GM19328 (cell line): ENCODE measurements at regions not wholly inside any gene's neighbourhood (a gene's known extent, or its start where the extent isn't known, plus 50 kb on each side); places are given as distances from the start of the nearest gene placed in this dataset.
"Not testable (repeated sequence)": the region's sequence is repeated elsewhere in the genome, so short reads cannot be mapped to it uniquely, and the experiment has no call there.

Experiments used
- ATAC-seq: cut with Tn5 transposase; IDR thresholded peaks from one replicate; pipeline ENCODE4 v1.9.1; 2021; ENCODE audit warnings: mild to moderate bottlenecking, moderate library complexity; ENCODE audit not compliant: unreplicated experiment

GRCh38 chr14:58978343-58978742 is 210.1 kb upstream of the DAAM1 start:
- ATAC-seq: no peak

GRCh38 chr14:58979325-58979724 is 209.1 kb upstream of the DAAM1 start:
- ATAC-seq: no peak

- ATAC-seq: no peak
These were observed 206.6 kb upstream of the DAAM1 start for GRCh38 chr14:58981840-58982239.

GRCh38 chr14:58985786-58986185 is 202.7 kb upstream of the DAAM1 start:
- ATAC-seq: no peak

GRCh38 chr14:58987591-58987990 is 200.9 kb upstream of the DAAM1 start:
- no peak for ATAC-seq

GRCh38 chr14:58992935-58993334 is 195.5 kb upstream of the DAAM1 start:
- no peak for ATAC-seq

GRCh38 chr14:58994130-58994529 is 194.3 kb upstream of the DAAM1 start:
- ATAC-seq: no peak

GRCh38 chr14:59004012-59004411 is 184.5 kb upstream of the DAAM1 start:
- ATAC-seq: no peak

- ATAC-seq: not testable (repeated sequence)
These were observed 182.3 kb upstream of the DAAM1 start for GRCh38 chr14:59006179-59006578.

- ATAC-seq: no peak
These were observed 178.5 kb upstream of the DAAM1 start for GRCh38 chr14:59009967-59010366.

- no peak for ATAC-seq
These were observed 174.7 kb upstream of the DAAM1 start for GRCh38 chr14:59013672-59014298.

- ATAC-seq: no peak
These were observed 173.0 kb upstream of the DAAM1 start for GRCh38 chr14:59015482-59015881.

- ATAC-seq: no peak
These were observed 171.0 kb upstream of the DAAM1 start for GRCh38 chr14:59017285-59017965.

GRCh38 chr14:59018460-59018859 is 170.0 kb upstream of the DAAM1 start:
- no peak for ATAC-seq

- ATAC-seq: no peak
These were observed 169.5 kb upstream of the DAAM1 start for GRCh38 chr14:59018978-59019377.

GRCh38 chr14:59020382-59020781 is 168.1 kb upstream of the DAAM1 start:
- no peak for ATAC-seq

- ATAC-seq: no peak
These were observed 166.3 kb upstream of the DAAM1 start for GRCh38 chr14:59022144-59022543.

GRCh38 chr14:59026081-59026480 is 162.4 kb upstream of the DAAM1 start:
- no peak for ATAC-seq

- ATAC-seq: not testable (repeated sequence)
These were observed 161.8 kb upstream of the DAAM1 start for GRCh38 chr14:59026640-59027039.

GRCh38 chr14:59028476-59029202 is 159.8 kb upstream of the DAAM1 start:
- peak; percentile 64 for ATAC-seq

- no peak for ATAC-seq
These were observed 155.6 kb upstream of the DAAM1 start for GRCh38 chr14:59032826-59033225.

GRCh38 chr14:59036134-59036533 is 152.3 kb upstream of the DAAM1 start:
- no peak for ATAC-seq
